ENCODE measurements at regions not wholly inside any gene's neighbourhood (a gene's known extent, or its start where the extent isn't known, plus 50 kb on each side); places are given as distances from the start of the nearest gene placed in this dataset.

DNA sequence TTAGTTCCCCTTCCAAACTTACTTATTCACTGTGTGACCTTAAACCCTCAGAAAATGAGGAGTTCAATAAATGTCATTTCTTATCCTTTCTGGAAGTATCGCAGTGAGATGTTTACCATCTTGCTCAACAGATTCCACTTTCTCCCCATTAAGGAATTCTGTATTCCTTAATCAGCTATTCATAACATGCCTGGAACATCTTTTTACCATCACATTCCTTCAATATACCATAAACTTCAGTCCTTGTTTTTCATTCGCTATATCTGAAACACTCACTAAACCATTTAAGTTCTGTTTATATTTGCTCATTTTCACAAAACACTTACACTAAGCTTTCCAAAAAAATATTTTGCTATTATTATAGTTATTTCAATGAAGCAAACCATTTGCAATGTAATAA, 1158.6 kb downstream of the CDH12 start:
- DNase-seq, result no peak

DNA sequence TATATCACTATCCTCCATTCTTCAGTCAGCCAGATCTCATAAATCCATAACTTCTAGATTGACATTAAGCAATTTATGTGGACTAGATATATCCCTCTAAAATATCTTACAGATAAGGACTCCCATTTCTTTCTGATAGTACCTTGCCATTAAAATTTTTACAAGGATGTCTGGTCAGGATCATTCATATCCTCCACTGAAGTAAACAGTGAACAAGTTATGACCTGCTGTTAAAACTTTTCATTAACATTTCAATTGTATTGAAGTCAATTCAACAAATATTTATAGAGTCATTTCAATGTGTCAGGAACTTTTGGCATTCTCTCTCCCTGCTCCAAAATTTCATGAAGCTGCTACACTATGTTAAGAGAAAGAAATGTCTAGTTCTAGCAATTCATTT, 1159.6 kb downstream of the CDH12 start:
- DNase-seq, result no peak

- DNase-seq, result no peak
Measured at GRCh38 chr5:21689587-21689986, 1163.6 kb downstream of the CDH12 start.

- DNase-seq, result no peak
Measured at GRCh38 chr5:21688655-21689054, 1164.5 kb downstream of the CDH12 start.

DNA sequence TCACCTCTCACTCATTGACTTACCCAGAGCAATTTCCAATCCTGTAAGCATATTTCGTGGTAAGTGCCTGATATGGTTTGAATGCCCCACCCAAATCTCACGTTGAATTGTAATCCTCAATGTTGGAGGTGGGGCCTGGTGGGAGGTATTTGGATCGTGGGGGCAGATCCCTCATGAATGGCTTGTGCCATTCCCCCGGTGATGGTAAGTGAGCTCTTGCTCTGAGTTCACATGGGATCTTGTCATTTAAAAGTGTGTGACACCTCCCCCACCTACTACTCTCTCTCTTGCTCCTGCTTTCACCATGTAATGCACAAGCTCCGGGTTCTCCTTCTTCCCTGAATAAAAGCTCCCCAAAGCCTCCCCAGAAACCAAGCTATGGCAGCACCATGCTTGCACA, 1165.5 kb downstream of the CDH12 start:
- no peak for DNase-seq

DNA sequence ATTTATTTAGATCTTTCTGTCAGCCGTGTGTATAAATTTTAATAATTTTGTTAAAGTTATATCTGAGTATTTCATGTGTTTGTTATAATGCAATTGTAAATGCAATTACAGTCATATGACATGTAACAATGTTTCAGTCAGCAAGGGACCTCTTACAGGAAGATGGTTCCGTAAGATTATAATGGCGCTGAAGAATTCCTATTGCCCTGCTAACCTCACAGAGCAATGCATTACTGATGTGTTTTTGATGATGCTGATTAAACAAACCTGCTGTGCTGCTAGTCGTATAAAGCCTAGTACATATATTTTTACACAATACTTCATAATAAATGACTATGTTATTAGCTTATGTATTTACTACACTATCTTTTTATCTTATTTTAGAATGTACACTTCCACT, 1166.4 kb downstream of the CDH12 start:
- no peak for DNase-seq

- no peak for DNase-seq
Measured at GRCh38 chr5:21685522-21685921, 1167.6 kb downstream of the CDH12 start.

- peak; percentile 6 for DNase-seq
Measured at GRCh38 chr5:21684992-21685391, 1168.2 kb downstream of the CDH12 start.

GRCh38 chr5:21681911-21682310, 1171.2 kb downstream of the CDH12 start:
- DNase-seq, result no peak

- no peak for DNase-seq
Measured at GRCh38 chr5:21680641-21681040, 1172.5 kb downstream of the CDH12 start.

DNA sequence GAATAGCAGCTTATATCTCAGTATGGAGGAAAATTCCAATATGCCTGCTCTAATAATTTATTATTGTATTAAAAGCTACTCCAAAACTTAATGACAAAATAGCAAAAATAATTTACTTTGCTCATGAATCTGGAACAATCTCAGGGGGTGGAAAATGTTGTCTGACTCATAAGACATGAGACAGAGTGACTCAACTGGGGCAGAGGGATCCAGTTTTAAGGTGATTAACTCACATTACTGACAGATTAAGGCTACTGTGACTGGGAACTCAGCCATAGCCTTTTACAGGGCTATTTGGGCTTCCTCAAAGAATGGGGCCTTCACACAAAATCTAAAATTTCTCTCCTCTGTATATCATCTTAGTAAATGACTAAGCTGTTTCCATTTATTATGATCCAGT, 1172.9 kb downstream of the CDH12 start:
- no peak for DNase-seq

DNA sequence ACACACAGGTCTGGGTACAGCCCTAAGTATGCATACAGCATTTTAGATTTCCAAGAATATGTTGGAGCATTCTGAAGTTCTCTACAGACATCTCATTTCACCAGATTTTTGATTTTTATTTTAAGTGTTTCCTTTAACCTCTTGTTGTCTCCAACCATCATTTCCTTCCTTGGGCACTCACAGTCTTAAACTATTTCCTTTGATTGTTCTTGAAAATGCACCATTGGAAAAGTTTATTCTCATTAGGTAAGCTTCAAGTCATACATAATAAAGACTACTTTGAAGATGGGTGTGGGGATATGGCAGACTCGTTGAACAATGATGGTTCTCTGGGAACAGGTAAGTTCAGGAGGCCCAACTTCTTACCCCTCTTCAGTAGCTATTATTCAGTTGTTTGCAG, 1174.6 kb downstream of the CDH12 start:
- DNase-seq, result no peak

- DNase-seq, result no peak
Measured at GRCh38 chr5:21672911-21673310, 1180.2 kb downstream of the CDH12 start.

DNA sequence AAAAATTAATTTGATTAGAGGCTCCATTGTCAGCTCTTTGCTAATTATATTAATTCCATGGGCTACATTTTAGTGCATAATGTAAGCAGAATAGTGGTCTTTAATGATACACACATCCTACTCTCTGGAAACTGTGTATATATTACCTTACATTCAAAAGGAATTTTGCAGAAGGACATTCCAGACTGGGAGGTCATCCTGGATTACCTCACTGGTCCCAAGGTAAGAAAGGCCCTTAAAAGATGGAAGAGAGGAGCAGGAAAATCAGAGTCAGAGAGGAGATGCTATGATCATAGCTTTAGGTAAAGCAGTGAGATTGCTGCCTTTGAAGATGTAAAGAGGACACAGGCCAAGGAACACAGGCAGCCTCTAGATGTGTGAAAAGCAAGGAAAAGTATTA, 1180.8 kb downstream of the CDH12 start:
- no peak for DNase-seq

DNA sequence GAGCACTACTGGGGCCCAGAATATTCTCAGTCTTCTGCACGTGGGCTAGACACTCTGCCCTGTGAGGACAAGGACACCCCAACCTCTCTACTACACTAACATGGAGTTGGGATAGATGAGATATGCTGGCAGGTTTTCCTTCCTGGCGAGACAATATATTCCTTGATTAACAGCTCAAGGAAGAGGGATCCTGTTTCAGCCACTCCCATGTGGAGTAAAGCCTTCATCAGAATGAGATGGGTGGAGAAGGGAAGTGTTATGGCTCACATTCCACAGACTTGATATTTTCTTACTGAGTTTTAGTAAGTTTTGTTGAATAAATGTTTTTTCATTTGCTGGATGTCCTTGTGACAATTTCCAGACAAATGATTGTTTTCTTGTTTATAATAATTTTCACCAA, 1187.6 kb downstream of the CDH12 start:
- no peak for DNase-seq

DNA sequence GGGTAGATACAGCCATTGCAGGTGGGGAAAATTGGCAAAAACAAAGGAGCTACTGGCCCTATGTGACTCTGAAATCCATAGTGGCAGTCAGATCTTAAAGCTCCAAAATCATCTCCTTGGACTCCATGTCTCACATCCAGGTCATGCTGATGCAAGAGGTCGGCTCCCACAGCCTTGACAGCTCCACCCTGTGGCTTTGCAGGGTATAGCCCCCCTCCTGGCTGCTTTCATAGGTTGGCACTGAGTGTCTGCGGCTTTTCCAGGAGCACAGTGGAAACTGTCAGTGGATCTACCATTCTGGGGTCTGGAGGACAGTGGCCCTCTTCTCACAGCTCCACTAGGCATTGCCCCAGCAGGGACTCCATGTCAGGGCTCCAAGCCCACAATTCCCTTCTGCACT, 1190.1 kb downstream of the CDH12 start:
- peak; percentile 44 for DNase-seq

DNA sequence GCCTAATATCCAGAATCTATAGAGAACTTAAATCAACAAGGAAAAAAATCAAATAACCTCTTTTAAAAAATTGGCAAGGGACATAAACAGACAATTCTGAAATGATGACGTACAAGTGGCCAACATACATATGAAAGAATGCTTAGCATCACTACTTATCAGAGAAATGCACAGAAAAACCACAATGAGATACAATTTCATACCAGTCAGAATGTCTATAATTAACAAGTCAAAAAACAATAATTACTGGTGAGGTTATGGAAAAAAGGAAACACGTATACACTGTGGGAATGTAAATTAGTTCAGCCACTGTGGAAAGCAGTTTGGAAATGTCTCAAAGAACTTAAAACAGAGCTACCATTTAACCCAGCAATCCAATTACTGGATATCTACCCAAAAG, 1192.0 kb downstream of the CDH12 start:
- no peak for DNase-seq

GRCh38 chr5:21654556-21654955, 1198.6 kb downstream of the CDH12 start:
- no peak for DNase-seq

GRCh38 chr5:21649969-21650368, 1203.2 kb downstream of the CDH12 start:
- no peak for DNase-seq

- DNase-seq, result no peak
Measured at GRCh38 chr5:21646469-21646868, 1206.7 kb downstream of the CDH12 start.

- DNase-seq, result peak; percentile 73
Measured at GRCh38 chr5:21644032-21644431, 1209.1 kb downstream of the CDH12 start.

DNA sequence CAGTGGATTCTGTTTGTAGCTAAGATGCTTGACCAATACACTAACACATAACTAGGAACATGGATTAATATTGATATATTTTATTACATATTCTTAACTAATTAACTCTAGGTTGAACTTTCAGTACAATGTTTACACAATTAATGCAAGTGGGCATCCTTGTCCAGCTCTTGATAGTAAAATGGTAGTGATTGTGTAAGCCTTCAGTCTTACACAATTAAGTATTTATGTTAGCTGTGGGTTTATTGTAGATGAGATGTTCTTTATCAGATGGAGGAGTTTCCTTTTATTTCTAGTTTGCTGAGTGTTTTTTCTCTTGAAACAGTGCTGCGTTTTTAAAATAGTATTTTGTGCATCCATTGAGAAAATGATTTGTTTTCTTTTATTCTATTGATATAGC, 1210.8 kb downstream of the CDH12 start:
- no peak for DNase-seq

GRCh38 chr5:21623831-21624230, 1229.3 kb downstream of the CDH12 start:
- DNase-seq, result no peak

DNA sequence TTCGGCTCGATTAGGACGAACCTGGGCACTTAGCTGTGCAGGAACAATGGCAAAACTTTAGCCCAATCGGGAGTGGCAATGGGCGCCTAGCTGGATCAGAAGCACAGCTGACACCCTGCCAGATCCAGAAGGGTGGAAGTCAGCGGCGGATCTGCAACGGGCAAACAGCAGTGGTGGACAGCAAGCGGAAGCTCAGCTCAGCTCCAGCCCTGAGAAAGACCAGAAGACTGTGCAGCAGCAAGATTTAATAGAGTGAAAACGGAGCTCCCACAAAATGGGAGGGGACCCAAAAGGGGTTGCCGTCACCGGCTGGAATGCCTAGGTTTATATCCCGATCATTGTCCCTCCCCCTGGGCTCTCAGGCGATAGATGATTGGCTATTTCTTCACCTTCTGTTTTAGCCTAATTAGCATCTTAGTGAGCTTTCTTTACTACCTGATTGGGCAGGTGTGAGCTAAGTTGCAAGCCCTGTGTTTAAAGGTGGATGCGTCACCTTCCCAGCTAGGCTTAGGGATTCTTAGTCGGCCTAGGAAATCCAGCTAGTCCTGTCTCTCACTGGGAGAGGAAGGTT, 1237.9 kb downstream of the CDH12 start:
- no peak for DNase-seq

DNA sequence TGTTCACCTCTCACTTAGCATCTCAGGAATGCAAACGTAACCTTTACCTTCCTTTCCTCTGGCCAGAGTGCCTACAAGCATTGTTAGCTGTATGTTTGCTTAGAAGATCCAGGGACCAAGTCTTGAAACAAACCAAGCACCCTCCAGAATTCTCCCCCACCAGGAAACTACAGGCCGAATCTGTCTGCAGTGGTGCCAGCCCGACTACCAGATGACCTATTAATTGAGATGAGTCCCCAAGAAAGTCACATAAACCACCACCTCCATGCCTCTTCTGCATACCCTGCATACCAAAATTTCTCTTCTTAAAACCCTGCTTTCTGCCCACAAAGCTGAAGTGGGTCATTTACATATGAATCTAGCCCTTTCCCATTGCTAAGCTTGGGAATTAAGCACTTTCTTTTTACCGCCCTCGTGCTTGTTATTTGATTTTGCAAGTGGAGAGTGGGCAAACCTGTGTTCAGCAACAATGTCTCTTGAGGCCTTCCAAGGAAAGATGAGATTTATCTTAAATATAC, 1239.1 kb downstream of the CDH12 start:
- no peak for DNase-seq

DNA sequence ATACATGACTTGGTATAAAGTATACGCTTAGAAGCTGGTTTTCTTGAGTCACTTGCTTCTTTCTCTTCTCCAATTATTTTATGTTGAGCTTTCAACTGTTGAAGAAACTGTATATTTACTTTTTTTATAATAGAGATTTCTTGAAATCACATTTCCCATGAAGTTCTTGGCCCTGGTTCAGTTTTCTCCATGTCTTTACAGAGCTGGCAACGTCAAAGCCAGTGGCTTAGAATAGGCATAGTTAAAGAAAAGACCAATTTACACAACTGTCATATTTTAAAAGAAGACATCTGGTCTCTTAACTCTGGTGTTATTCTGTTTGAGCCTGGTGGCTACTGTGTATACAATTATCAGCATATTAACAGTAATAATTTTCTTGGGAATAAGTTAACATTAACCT, 1249.3 kb downstream of the CDH12 start:
- DNase-seq, result no peak
